Stomach (tissue), 8 donors: ENCODE measurements at regions not wholly inside any gene's neighbourhood (a gene's known extent, or its start where the extent isn't known, plus 50 kb on each side); places are given as distances from the start of the nearest gene placed in this dataset.
A peak's percentile ranks its signal among the peaks of the same experiment; 100 is the strongest.
"Not testable (repeated sequence)": the region's sequence is repeated elsewhere in the genome, so short reads cannot be mapped to it uniquely, and the experiment has no call there.

Source experiments
- DNase-seq, 2 donors: peaks; one replicate each; pipeline versions ENCODE4 v3.0.0 to v3.0.0-alpha.2; 2013 to 2019
- H3K27ac ChIP-seq, 5 donors: fragments of 200-600 bp in 4 of 5; sonication (generic) in 4 of 5; one replicate each; pipeline ENCODE4 v1.5.1; 2013 to 2019; ENCODE audit warnings: mild to moderate bottlenecking in 1 of 5, moderate library complexity in 1 of 5
- H3K27me3 ChIP-seq, 3 donors: fragments of 200-600 bp; sonication (generic); one replicate each; pipeline ENCODE4 v1.5.1; 2017 to 2019; ENCODE audit warnings: mixed run types in 1 of 3
- H3K36me3 ChIP-seq, 4 donors: fragments of 200-600 bp; sonication (generic); 1 replicate in 3 of 4; 2 replicates in 1 of 4; pipeline ENCODE4 v1.5.1; 2016 to 2019
- H3K4me1 ChIP-seq, 4 donors: fragments of 200-600 bp; sonication (generic); one replicate each; pipeline ENCODE4 v1.5.1; 2016 to 2019
- H3K4me3 ChIP-seq, 4 donors: fragments of 200-600 bp; sonication (generic) in 3 of 4; one replicate each; pipeline ENCODE4 v1.5.1; 2016 to 2019; ENCODE audit warnings: mild to moderate bottlenecking in 1 of 4
- H3K9me3 ChIP-seq, 4 donors: fragments of 200-600 bp; sonication (generic); one replicate each; pipeline ENCODE4 v1.5.1; 2016 to 2019
- EP300 ChIP-seq: sonication (generic); formaldehyde crosslinking; IDR thresholded peaks from one replicate; pipeline ENCODE4 v1.6.1; 2017; ENCODE audit warnings: antibody characterized with exemption
- POLR2A ChIP-seq, 4 donors: fragments of 450-650 bp; IDR thresholded peaks; one replicate each; pipeline ENCODE4 v1.6.1; 2016; ENCODE audit warnings: antibody characterized with exemption in 4 of 4, control low read depth in 2 of 4, mild to moderate bottlenecking in 1 of 4, moderate library complexity in 1 of 4
- POLR2AphosphoS5 ChIP-seq, 3 donors: sonication (generic); formaldehyde crosslinking; IDR thresholded peaks; one replicate each; pipeline ENCODE4 v1.6.1; 2016; ENCODE audit warnings: antibody characterized with exemption in 3 of 3
- WGBS, 5 donors: extraction: QIAGEN DNeasy Blood & Tissue Kit in 3 of 5; methylation state at CpG; one replicate each; pipeline versions ENCODE4 v1.1.5 to v1.1.7; 2013 to 2018; 5-methylcytosine and 5-hydroxymethylcytosine counted together
- intact Hi-C: fragments of 100-400 bp; cut with DNase I; formaldehyde crosslinking; loops from one replicate; pipeline ENCODE4 v1.15.1; 2023; ENCODE audit warnings: low total_unique reads
- TF ChIP-seq, protein P1 (sequence below), 7 experiments: fragments of 450-650 bp in 4 of 7; fragments of 200-600 bp in 3 of 7; sonication (generic) in 3 of 7; IDR thresholded peaks; one replicate each; pipeline ENCODE4 v1.5.1; 2016 to 2019; ENCODE audit warnings: antibody characterized with exemption in 7 of 7, control low read depth in 2 of 7, mild to moderate bottlenecking in 1 of 7
- donor health status: healthy with polysubstance abuse.
- donor health status: Bipolar disorder and iron deficiency.
- donor health status: healthy.

- Histone ChIP-seq H3K4me3 (no peak overlapping the region), H3K27ac (no peak overlapping the region), H3K36me3 (no peaks in the 10 kb centered on the region), H3K4me1 (peaks cover 0 to 4% (median 0%) of the 10 kb centered on the region in 4 donors), H3K27me3 (peaks cover 0 to 22% (median 0%) of the 10 kb centered on the region in 3 donors), H3K9me3 (peaks cover 0 to 10% (median 7%) of the 10 kb centered on the region in 4 donors)
- TF ChIP-seq, protein P1, sequence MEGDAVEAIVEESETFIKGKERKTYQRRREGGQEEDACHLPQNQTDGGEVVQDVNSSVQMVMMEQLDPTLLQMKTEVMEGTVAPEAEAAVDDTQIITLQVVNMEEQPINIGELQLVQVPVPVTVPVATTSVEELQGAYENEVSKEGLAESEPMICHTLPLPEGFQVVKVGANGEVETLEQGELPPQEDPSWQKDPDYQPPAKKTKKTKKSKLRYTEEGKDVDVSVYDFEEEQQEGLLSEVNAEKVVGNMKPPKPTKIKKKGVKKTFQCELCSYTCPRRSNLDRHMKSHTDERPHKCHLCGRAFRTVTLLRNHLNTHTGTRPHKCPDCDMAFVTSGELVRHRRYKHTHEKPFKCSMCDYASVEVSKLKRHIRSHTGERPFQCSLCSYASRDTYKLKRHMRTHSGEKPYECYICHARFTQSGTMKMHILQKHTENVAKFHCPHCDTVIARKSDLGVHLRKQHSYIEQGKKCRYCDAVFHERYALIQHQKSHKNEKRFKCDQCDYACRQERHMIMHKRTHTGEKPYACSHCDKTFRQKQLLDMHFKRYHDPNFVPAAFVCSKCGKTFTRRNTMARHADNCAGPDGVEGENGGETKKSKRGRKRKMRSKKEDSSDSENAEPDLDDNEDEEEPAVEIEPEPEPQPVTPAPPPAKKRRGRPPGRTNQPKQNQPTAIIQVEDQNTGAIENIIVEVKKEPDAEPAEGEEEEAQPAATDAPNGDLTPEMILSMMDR (IDR thresholded peaks at IDR 0.05): no peak
- no peak for TF ChIP-seq EP300
- no peak for TF ChIP-seq POLR2AphosphoS5 (IDR thresholded peaks at IDR 0.05)
- TF ChIP-seq POLR2A (IDR thresholded peaks at IDR 0.05): no peak
- intact Hi-C loops: no loop called here
- 34 to 59% (median 51%) methylated on average over 4 of the region's 4 CpGs for WGBS, 5 donors
- DNase-seq: no peak
Measured at GRCh38 chr10:128187788-128188185, 61.6 kb upstream of the MKI67 start.

DNA sequence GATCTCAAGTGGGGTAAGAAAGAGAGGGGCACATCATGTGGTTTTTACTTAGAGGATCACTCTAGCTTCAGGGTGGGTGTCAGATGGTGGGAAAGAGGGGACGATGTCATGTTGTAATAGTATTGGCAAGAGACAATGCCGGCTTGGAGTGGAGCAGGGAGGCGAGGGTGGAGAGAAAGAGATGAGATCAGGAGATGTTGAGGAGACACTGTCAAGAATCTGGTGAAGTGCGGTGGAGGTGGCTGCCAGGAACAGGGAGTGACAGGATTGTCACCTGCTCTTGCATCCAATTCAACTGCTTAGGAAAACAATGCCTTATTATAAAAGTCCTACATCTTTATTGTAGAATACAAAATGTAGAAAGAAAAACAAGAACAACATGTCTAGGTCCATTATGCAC, 63.0 kb upstream of the MKI67 start:
- no peak overlapping the region for H3K27ac ChIP-seq
- DNase-seq: no peak
- H3K36me3 ChIP-seq: no peaks in the 10 kb centered on the region
- WGBS, 5 donors: 51 to 74% (median 59%) methylated on average over 4 of the region's 4 CpGs
- H3K9me3 ChIP-seq: no peaks in the 10 kb centered on the region
- no peak overlapping the region for H3K4me3 ChIP-seq
- intact Hi-C loops: no loop called here
- peaks cover 0 to 24% (median 0%) of the 10 kb centered on the region in 3 donors for H3K27me3 ChIP-seq
- TF ChIP-seq POLR2A (IDR thresholded peaks at IDR 0.05) (no peak), POLR2AphosphoS5 (IDR thresholded peaks at IDR 0.05) (no peak), EP300 (no peak)
- TF ChIP-seq, protein P1 (IDR thresholded peaks at IDR 0.05): no peak
- peaks cover 0 to 4% (median 0%) of the 10 kb centered on the region in 4 donors for H3K4me1 ChIP-seq

DNA sequence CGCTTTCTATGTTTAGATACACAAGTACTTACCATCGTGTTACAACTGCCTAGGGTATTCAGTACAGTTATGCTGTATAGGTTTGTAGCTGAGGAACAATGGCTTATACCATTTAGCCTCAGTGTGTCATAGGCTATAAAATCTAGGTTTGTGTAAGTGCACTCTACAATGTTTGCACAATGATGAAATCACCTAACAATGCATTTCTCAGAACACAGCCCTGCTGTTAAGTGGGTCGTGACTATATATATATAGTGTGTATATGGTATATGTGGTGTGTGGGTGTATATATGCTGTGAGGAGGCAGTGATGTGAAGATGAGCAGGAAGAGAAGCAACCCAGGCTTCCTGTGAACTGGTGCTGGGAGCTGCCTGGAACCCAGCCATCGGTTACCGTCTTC, 65.6 kb upstream of the MKI67 start:
- TF ChIP-seq, protein P1 (IDR thresholded peaks at IDR 0.05): no peak
- TF ChIP-seq POLR2AphosphoS5 (IDR thresholded peaks at IDR 0.05) (no peak), EP300 (no peak), POLR2A (IDR thresholded peaks at IDR 0.05) (no peak)
- intact Hi-C loops: no loop called here
- no peaks in the 10 kb centered on the region for H3K9me3 ChIP-seq
- peaks cover 0 to 28% (median 0%) of the 10 kb centered on the region in 3 donors for H3K27me3 ChIP-seq
- H3K4me1 ChIP-seq: peaks cover 0 to 4% (median 0%) of the 10 kb centered on the region in 4 donors
- H3K36me3 ChIP-seq: no peaks in the 10 kb centered on the region
- H3K27ac ChIP-seq: no peak overlapping the region
- no peak overlapping the region for H3K4me3 ChIP-seq
- DNase-seq: peak in 1 of 2 donors; percentile 51
- 45 to 70% (median 51%) methylated on average over 5 of the region's 5 CpGs for WGBS, 5 donors

DNA sequence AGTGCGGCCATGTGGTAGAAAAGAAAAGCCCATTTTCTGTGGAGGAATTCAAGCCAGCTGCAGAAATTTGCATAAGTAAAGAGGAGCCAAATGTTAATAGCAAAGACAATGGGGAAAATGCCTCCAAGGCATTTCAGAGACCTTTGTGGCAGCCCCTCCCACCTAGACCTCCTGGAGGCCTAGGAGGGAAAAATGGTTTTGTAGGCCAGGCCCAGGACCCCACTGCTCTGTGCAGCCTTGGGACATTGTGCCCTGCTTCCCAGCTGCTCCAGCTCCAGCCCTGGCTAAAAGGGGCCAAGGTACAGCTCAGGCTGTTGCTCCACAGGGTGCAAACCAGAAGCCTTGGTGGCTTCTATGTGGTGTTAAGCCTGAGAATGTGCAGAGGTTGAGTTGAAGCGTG, 75.6 kb upstream of the MKI67 start:
- H3K36me3 ChIP-seq, H3K4me1 ChIP-seq, H3K9me3 ChIP-seq, H3K4me3 ChIP-seq, intact Hi-C loops, DNase-seq, H3K27ac ChIP-seq: not testable (repeated sequence)
- WGBS, 5 donors: 86 to 100% (median 94%) methylated on average over 2 of the region's 2 CpGs
- peaks cover 0 to 19% (median 5%) of the 10 kb centered on the region in 3 donors for H3K27me3 ChIP-seq

DNA sequence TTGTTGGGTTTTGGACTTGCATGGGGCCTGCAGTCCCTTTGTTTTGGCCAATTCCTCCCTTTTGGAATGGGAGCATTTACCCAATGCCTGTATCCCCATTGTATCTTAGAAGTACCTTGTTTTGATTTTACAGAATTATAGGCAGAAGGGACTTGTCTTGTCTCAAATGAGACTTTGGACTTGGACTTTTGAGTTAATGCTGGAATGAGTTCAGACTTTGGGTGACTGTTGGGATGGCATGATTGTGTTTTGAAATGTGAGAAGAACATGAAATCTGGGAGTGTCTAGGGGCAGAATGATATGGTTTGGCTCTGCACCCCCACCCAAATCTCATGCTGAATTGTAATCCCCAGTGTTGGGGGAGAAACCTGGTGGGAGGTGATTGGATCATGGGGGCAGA, 76.8 kb upstream of the MKI67 start:
- Histone ChIP-seq H3K27ac (no peak overlapping the region), H3K27me3 (peaks cover 0 to 26% (median 6%) of the 10 kb centered on the region in 3 donors), H3K4me3 (no peak overlapping the region), H3K36me3 (no peaks in the 10 kb centered on the region), H3K9me3 (no peaks in the 10 kb centered on the region), H3K4me1 (no peaks in the 10 kb centered on the region)
- DNase-seq: no peak
- TF ChIP-seq EP300: no peak
- TF ChIP-seq POLR2A (IDR thresholded peaks at IDR 0.05): no peak
- TF ChIP-seq, protein P1 (IDR thresholded peaks at IDR 0.05): no peak
- TF ChIP-seq POLR2AphosphoS5 (IDR thresholded peaks at IDR 0.05): no peak
- intact Hi-C loops: no loop called here

- H3K9me3 ChIP-seq, intact Hi-C loops, DNase-seq, H3K36me3 ChIP-seq, H3K4me3 ChIP-seq, H3K27ac ChIP-seq: not testable (repeated sequence)
- peaks cover 0 to 21% (median 6%) of the 10 kb centered on the region in 3 donors for H3K27me3 ChIP-seq
- WGBS, 5 donors: 63 to 91% (median 90%) methylated on average over 3 of the region's 3 CpGs
- H3K4me1 ChIP-seq: peaks cover 4 to 10% (median 9%) of the 10 kb centered on the region in 4 donors
Measured at GRCh38 chr10:128205591-128205990, 79.4 kb upstream of the MKI67 start.
